GM12864 (cell line): ENCODE measurements at regions not wholly inside any gene's neighbourhood (a gene's known extent, or its start where the extent isn't known, plus 50 kb on each side); places are given as distances from the start of the nearest gene placed in this dataset.

Source experiments
- DNase-seq: peaks from one replicate; pipeline ENCODE4 v3.0.0-alpha.2; 2011; ENCODE audit warnings: low read depth
- H3K4me3 ChIP-seq: 2 replicates; pipeline ENCODE4 v1.5.1; 2011; ENCODE audit warnings: mild to moderate bottlenecking, low read depth, low read length, control low read depth
- TF ChIP-seq, protein P1 (sequence below): IDR thresholded peaks from 2 replicates; pipeline ENCODE4 v1.5.1; 2011; ENCODE audit warnings: low read depth, mild to moderate bottlenecking, moderate library complexity, low read length, control low read depth, inconsistent platforms; ENCODE audit errors: missing control alignments

DNA sequence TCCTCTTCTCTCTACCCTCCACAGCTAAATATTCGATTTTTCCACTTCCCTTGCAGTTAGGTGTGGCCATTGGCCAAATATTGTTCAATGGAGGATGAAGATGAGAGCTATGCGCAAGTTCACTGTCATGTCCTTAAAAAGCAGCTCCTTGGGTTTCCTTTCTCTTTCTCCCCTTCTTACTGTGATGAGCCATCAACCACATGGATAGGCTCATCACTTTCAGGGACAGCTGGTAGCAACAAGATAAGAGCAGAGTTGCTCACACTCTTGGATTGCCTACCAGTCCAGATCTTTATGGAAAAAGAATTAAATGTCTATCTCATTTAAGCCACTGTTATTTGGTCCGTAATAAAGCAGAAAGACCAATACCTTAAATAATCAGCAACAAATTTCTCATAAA lies 377.0 kb downstream of the DDX10 start:
- TF ChIP-seq, protein P1, sequence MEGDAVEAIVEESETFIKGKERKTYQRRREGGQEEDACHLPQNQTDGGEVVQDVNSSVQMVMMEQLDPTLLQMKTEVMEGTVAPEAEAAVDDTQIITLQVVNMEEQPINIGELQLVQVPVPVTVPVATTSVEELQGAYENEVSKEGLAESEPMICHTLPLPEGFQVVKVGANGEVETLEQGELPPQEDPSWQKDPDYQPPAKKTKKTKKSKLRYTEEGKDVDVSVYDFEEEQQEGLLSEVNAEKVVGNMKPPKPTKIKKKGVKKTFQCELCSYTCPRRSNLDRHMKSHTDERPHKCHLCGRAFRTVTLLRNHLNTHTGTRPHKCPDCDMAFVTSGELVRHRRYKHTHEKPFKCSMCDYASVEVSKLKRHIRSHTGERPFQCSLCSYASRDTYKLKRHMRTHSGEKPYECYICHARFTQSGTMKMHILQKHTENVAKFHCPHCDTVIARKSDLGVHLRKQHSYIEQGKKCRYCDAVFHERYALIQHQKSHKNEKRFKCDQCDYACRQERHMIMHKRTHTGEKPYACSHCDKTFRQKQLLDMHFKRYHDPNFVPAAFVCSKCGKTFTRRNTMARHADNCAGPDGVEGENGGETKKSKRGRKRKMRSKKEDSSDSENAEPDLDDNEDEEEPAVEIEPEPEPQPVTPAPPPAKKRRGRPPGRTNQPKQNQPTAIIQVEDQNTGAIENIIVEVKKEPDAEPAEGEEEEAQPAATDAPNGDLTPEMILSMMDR = no peak
- no peak for DNase-seq
- no peak overlapping the region for H3K4me3 ChIP-seq

DNA sequence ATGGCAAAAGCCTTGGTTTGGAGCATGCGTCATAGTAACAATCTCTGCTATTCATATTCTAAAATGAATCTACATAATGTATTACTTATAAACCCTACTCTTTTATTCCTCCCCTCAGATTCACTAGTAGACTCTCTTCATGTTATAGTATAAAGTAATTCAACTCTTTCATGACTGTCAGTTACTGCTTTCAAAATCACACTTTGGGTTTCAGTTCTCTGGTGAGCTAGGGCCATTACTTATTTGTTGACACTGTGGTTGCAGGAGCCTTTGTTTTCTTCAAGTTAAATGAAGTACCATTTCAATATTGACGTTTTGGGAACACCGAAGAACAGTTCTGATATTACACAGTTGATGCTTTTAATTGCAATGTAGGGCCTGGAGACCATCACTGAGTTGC lies 378.4 kb downstream of the DDX10 start:
- TF ChIP-seq, protein P1 = no peak
- H3K4me3 ChIP-seq = no peak overlapping the region
- no peak for DNase-seq

DNA sequence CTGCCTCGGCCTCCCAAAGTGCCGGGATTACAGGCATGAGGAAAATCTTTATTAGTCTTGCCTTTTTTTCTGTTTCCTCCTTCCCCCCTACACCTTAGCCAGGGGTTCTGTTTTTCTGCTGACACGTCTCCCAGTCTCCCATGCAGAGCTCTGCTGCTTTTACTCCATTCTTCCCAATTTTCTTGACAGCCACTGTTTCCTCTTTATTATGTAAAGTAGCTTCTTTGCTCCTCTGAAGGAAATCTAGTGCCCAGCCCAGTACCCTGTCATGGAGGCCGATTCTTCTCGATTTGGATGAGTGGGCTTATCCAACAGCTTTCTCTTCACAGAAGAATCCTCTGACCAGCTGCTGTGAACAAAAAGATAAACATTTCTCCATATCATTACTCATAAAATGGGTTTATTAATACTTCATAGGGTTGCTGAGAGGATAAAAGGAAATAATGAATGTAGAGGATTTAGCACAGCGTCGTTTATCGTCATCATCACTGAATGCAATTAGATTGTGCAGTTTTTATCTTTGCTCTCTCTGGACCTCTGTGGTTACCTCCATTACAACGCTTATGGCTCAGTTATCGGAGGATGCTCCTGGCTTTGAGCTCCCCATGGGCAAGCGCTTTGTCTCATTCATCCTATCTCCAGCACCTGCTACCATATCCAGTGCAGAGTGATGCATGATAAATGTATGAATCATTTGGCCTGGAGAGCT lies 375.6 kb upstream of the C11orf87 start:
- TF ChIP-seq, protein P1 = no peak
- no peak for DNase-seq
- H3K4me3 ChIP-seq = no peak overlapping the region

DNA sequence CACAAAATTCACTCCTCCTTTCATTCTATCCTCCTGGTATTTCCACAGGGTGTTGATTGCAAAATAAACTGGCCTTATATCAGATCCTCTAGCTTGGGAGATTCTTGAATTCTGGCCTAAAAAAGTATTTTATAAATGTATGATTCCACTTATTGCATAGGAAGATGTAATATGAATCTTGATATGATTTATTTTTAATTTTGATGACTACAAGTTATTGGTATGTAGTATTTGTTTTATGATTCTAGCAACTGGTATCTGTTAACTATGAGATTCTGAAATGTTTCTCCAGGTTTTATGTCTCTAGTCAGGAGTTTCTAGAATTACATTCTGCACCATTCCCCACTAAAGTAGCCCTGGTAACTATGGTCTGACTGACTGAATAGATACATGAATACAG lies 373.9 kb upstream of the C11orf87 start:
- no peak for DNase-seq

DNA sequence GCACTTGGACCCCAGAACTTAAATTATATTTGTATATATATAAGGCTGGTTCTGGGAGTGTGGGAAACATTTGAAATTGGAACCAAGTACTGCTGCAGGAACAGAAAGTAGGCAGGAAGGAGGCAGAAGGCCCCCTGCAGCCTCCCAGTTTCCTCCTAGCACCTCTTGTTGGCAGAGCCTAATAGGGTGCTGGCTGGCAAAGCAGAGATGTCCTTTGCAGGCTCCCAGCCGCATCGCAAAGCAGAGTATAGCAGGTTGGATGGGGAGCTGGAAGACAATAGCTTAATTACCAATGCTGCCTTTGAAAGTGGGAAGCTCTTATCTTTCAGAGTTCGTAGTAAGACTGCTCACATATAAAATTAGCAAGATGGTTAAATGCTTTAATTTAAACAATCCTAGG lies 370.8 kb upstream of the C11orf87 start:
- no peak overlapping the region for H3K4me3 ChIP-seq
- no peak for DNase-seq
- TF ChIP-seq, protein P1 = no peak

More for the DNA sequence above, 373.9 kb upstream of the C11orf87 start:
- no peak overlapping the region for H3K4me3 ChIP-seq
- TF ChIP-seq, protein P1 = no peak

DNA sequence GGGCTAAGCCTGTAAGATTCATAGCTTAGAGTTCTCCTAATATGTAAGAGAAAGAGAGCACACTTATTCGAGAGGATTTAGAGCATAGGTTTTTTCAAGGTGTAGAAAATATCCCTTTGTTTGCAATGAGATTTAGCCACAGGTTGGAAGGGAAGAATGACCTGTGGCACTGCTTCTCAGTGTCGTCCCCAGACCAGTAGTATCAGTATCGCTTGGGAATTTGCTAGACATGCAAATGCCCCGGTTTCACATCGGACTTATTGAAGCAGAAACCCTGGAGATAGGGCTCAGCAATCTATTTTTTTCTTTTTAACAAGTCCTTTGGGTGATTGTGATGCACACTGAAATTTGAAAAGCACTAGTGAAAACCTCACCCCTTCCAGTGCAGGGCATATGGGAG lies 362.6 kb upstream of the C11orf87 start:
- no peak overlapping the region for H3K4me3 ChIP-seq
- TF ChIP-seq, protein P1 = no peak
- DNase-seq = no peak

DNA sequence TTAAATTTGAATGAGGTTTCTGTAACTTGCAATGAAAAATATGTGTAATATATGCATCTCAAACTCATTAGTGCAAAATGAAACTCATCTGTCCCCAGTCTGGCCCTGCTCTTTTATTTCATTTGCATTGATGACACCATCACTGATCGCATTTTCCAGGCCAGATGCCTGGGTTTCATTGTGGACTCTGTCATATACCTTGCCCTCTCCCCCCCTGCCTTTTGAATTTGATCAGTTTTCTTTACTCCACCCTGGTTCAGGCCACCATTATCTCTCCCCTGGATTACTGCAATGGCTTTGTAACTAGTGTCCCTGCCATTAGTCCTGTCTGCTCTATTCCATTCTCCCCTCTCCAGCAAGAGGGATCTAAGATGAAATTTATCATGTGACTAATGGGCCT lies 360.6 kb upstream of the C11orf87 start:
- H3K4me3 ChIP-seq = no peak overlapping the region
- DNase-seq = no peak
- TF ChIP-seq, protein P1 = no peak
